HG03354 (cell line): ENCODE measurements at regions not wholly inside any gene's neighbourhood (a gene's known extent, or its start where the extent isn't known, plus 50 kb on each side); places are given as distances from the start of the nearest gene placed in this dataset.
"Not testable (repeated sequence)": the region's sequence is repeated elsewhere in the genome, so short reads cannot be mapped to it uniquely, and the experiment has no call there.

ENCODE experiments used
- ATAC-seq: cut with Tn5 transposase; IDR thresholded peaks from one replicate; pipeline ENCODE4 v1.9.1; 2021; ENCODE audit warnings: mild to moderate bottlenecking; ENCODE audit not compliant: unreplicated experiment, poor library complexity, severe bottlenecking

- ATAC-seq = no peak
These were observed 550.7 kb upstream of the CCNG1 start for GRCh38 chr5:162886717-162887116.

- ATAC-seq = no peak
These were observed 549.1 kb upstream of the CCNG1 start for GRCh38 chr5:162888268-162888667.

GRCh38 chr5:162911873-162912272, 525.5 kb upstream of the CCNG1 start:
- no peak for ATAC-seq

- no peak for ATAC-seq
These were observed 521.0 kb upstream of the CCNG1 start for GRCh38 chr5:162916368-162916767.

GRCh38 chr5:162929104-162929503, 508.3 kb upstream of the CCNG1 start:
- no peak for ATAC-seq

- no peak for ATAC-seq
These were observed 505.9 kb upstream of the CCNG1 start for GRCh38 chr5:162931501-162931900.

GRCh38 chr5:162939991-162940390, 497.4 kb upstream of the CCNG1 start:
- ATAC-seq = no peak

- no peak for ATAC-seq
These were observed 488.7 kb upstream of the CCNG1 start for GRCh38 chr5:162948677-162949076.

- ATAC-seq = no peak
These were observed 480.8 kb upstream of the CCNG1 start for GRCh38 chr5:162956570-162956969.

GRCh38 chr5:162964144-162964543, 473.3 kb upstream of the CCNG1 start:
- ATAC-seq = not testable (repeated sequence)

GRCh38 chr5:162990063-162990462, 447.3 kb upstream of the CCNG1 start:
- no peak for ATAC-seq

GRCh38 chr5:162990856-162991497, 446.4 kb upstream of the CCNG1 start:
- peak; percentile 87 for ATAC-seq

GRCh38 chr5:162995568-162995967, 441.8 kb upstream of the CCNG1 start:
- ATAC-seq = no peak

GRCh38 chr5:162996053-162996452, 441.3 kb upstream of the CCNG1 start:
- no peak for ATAC-seq

- no peak for ATAC-seq
These were observed 431.4 kb upstream of the CCNG1 start for GRCh38 chr5:163005949-163006348.

GRCh38 chr5:163022582-163023128, 414.7 kb upstream of the CCNG1 start:
- ATAC-seq = no peak

- no peak for ATAC-seq
These were observed 413.5 kb upstream of the CCNG1 start for GRCh38 chr5:163023846-163024245.

- no peak for ATAC-seq
These were observed 412.5 kb upstream of the CCNG1 start for GRCh38 chr5:163024936-163025335.

GRCh38 chr5:163033656-163034055, 403.7 kb upstream of the CCNG1 start:
- ATAC-seq = no peak

GRCh38 chr5:163041254-163041653, 396.1 kb upstream of the CCNG1 start:
- ATAC-seq = no peak

GRCh38 chr5:163079618-163080017, 357.8 kb upstream of the CCNG1 start:
- ATAC-seq = peak; percentile 71

GRCh38 chr5:163089230-163089629, 348.2 kb upstream of the CCNG1 start:
- no peak for ATAC-seq
